ENCODE measurements at regions not wholly inside any gene's neighbourhood (a gene's known extent, or its start where the extent isn't known, plus 50 kb on each side); places are given as distances from the start of the nearest gene placed in this dataset.

- no peaks in the 10 kb centered on the region for H3K4me1 Mint-ChIP-seq (ENCODE audit: low read depth in 2 of 2)
- ATAC-seq (no peak), DNase-seq (ENCODE audit: low spot score) (no peak)
- no peaks in the 10 kb centered on the region for H3K36me3 Mint-ChIP-seq
- no peak overlapping the region for H3K4me3 Mint-ChIP-seq
- H3K27ac Mint-ChIP-seq, result no peak overlapping the region
- H3K9me3 Mint-ChIP-seq, result no peaks in the 10 kb centered on the region
- peaks cover 14 to 46% of the 10 kb centered on the region in 2 donors for H3K27me3 Mint-ChIP-seq
Observed at GRCh38 chr16:79510879-79511278, 89.7 kb downstream of the MAF start.

GRCh38 chr16:79509906-79510305 lies 90.6 kb downstream of the MAF start:
- no peak for DNase-seq (ENCODE audit: low spot score)
- ATAC-seq, result no peak
- no peaks in the 10 kb centered on the region for H3K9me3 Mint-ChIP-seq
- no peaks in the 10 kb centered on the region for H3K36me3 Mint-ChIP-seq
- peaks cover 19 to 52% of the 10 kb centered on the region in 2 donors for H3K27me3 Mint-ChIP-seq
- no peaks in the 10 kb centered on the region for H3K4me1 Mint-ChIP-seq (ENCODE audit: low read depth in 2 of 2)
- no peak overlapping the region for H3K4me3 Mint-ChIP-seq
- H3K27ac Mint-ChIP-seq, result no peak overlapping the region

- no peak for ATAC-seq
Observed at GRCh38 chr16:79509211-79509631, 91.3 kb downstream of the MAF start.

GRCh38 chr16:79508294-79508693 lies 92.2 kb downstream of the MAF start:
- H3K27ac Mint-ChIP-seq, result no peak overlapping the region
- H3K27me3 Mint-ChIP-seq, result peaks cover 22 to 49% of the 10 kb centered on the region in 2 donors
- DNase-seq (ENCODE audit: low spot score) (no peak), ATAC-seq (no peak)
- H3K4me1 Mint-ChIP-seq (ENCODE audit: low read depth in 2 of 2), result no peaks in the 10 kb centered on the region
- no peaks in the 10 kb centered on the region for H3K9me3 Mint-ChIP-seq
- H3K36me3 Mint-ChIP-seq, result no peaks in the 10 kb centered on the region
- no peak overlapping the region for H3K4me3 Mint-ChIP-seq

More at GRCh38 chr16:79509211-79509631, 91.3 kb downstream of the MAF start:
- Mint-ChIP-seq H3K36me3 (no peaks in the 10 kb centered on the region), H3K9me3 (no peaks in the 10 kb centered on the region), H3K27me3 (peaks cover 22 to 52% of the 10 kb centered on the region in 2 donors), H3K4me3 (no peak overlapping the region), H3K4me1 (ENCODE audit: low read depth in 2 of 2) (no peaks in the 10 kb centered on the region), H3K27ac (no peak overlapping the region)
- DNase-seq (ENCODE audit: low spot score), result no peak

- ATAC-seq (no peak), DNase-seq (ENCODE audit: low spot score) (no peak)
- H3K27me3 Mint-ChIP-seq, result peaks cover 14 to 34% of the 10 kb centered on the region in 2 donors
- H3K4me1 Mint-ChIP-seq (ENCODE audit: low read depth in 2 of 2), result no peaks in the 10 kb centered on the region
- no peak overlapping the region for H3K4me3 Mint-ChIP-seq
- no peak overlapping the region for H3K27ac Mint-ChIP-seq
- no peaks in the 10 kb centered on the region for H3K9me3 Mint-ChIP-seq
- no peaks in the 10 kb centered on the region for H3K36me3 Mint-ChIP-seq
Observed at GRCh38 chr16:79505344-79505743, 95.2 kb downstream of the MAF start.

- Mint-ChIP-seq H3K9me3 (no peaks in the 10 kb centered on the region), H3K4me3 (no peak overlapping the region), H3K36me3 (no peaks in the 10 kb centered on the region), H3K27me3 (peaks cover 14 to 30% of the 10 kb centered on the region in 2 donors), H3K27ac (no peak overlapping the region), H3K4me1 (ENCODE audit: low read depth in 2 of 2) (peaks cover under 1% of the 10 kb centered on the region in 2 donors)
- DNase-seq (ENCODE audit: low spot score), result no peak
- no peak for ATAC-seq
Observed at GRCh38 chr16:79503511-79503910, 97.0 kb downstream of the MAF start.

GRCh38 chr16:79501446-79501845 lies 99.1 kb downstream of the MAF start:
- H3K4me3 Mint-ChIP-seq, result no peak overlapping the region
- no peaks in the 10 kb centered on the region for H3K9me3 Mint-ChIP-seq
- H3K27me3 Mint-ChIP-seq, result peaks cover 14 to 23% of the 10 kb centered on the region in 2 donors
- H3K36me3 Mint-ChIP-seq, result no peaks in the 10 kb centered on the region
- ATAC-seq (no peak), DNase-seq (ENCODE audit: low spot score) (no peak)
- no peak overlapping the region for H3K27ac Mint-ChIP-seq
- H3K4me1 Mint-ChIP-seq (ENCODE audit: low read depth in 2 of 2), result peaks cover 13 to 17% of the 10 kb centered on the region in 2 donors

- no peak for ATAC-seq
- no peak overlapping the region for H3K27ac Mint-ChIP-seq
- H3K36me3 Mint-ChIP-seq, result no peaks in the 10 kb centered on the region
- DNase-seq (ENCODE audit: low spot score), result no peak
- peaks cover 14 to 17% of the 10 kb centered on the region in 2 donors for H3K27me3 Mint-ChIP-seq
- H3K9me3 Mint-ChIP-seq, result no peaks in the 10 kb centered on the region
- peaks cover 13 to 17% of the 10 kb centered on the region in 2 donors for H3K4me1 Mint-ChIP-seq (ENCODE audit: low read depth in 2 of 2)
- no peak overlapping the region for H3K4me3 Mint-ChIP-seq
Observed at GRCh38 chr16:79500866-79501265, 99.7 kb downstream of the MAF start.

- Mint-ChIP-seq H3K27me3 (peaks cover 11% of the 10 kb centered on the region in 2 donors), H3K4me3 (no peak overlapping the region), H3K4me1 (ENCODE audit: low read depth in 2 of 2) (peaks cover 13 to 17% of the 10 kb centered on the region in 2 donors), H3K27ac (no peak overlapping the region), H3K9me3 (no peaks in the 10 kb centered on the region), H3K36me3 (no peaks in the 10 kb centered on the region)
- ATAC-seq, result no peak
- no peak for DNase-seq (ENCODE audit: low spot score)
Observed at GRCh38 chr16:79500286-79500685, 100.3 kb downstream of the MAF start.

- Mint-ChIP-seq H3K27me3 (peaks cover 0 to 3% of the 10 kb centered on the region in 2 donors), H3K36me3 (no peaks in the 10 kb centered on the region), H3K4me3 (no peak overlapping the region), H3K4me1 (ENCODE audit: low read depth in 2 of 2) (peaks cover 13 to 17% of the 10 kb centered on the region in 2 donors), H3K9me3 (no peaks in the 10 kb centered on the region), H3K27ac (no peak overlapping the region)
- no peak for ATAC-seq
- DNase-seq (ENCODE audit: low spot score), result no peak
Observed at GRCh38 chr16:79498928-79499327, 101.6 kb downstream of the MAF start.

GRCh38 chr16:79497606-79498350 lies 102.8 kb downstream of the MAF start:
- Mint-ChIP-seq H3K27me3 (no peaks in the 10 kb centered on the region), H3K27ac (no peak overlapping the region), H3K4me1 (ENCODE audit: low read depth in 2 of 2) (peaks cover 13 to 17% of the 10 kb centered on the region in 2 donors), H3K4me3 (no peak overlapping the region), H3K36me3 (no peaks in the 10 kb centered on the region), H3K9me3 (no peaks in the 10 kb centered on the region)
- DNase-seq (ENCODE audit: low spot score), result no peak
- peak in 1 of 2 donors; percentile 48 for ATAC-seq

GRCh38 chr16:79493911-79494310 lies 106.6 kb downstream of the MAF start:
- no peak overlapping the region for H3K27ac Mint-ChIP-seq
- peaks cover 26 to 31% of the 10 kb centered on the region in 2 donors for H3K4me1 Mint-ChIP-seq (ENCODE audit: low read depth in 2 of 2)
- no peaks in the 10 kb centered on the region for H3K36me3 Mint-ChIP-seq
- peaks cover 14 to 17% of the 10 kb centered on the region in 2 donors for H3K27me3 Mint-ChIP-seq
- no peak for ATAC-seq
- H3K9me3 Mint-ChIP-seq, result no peaks in the 10 kb centered on the region
- no peak overlapping the region for H3K4me3 Mint-ChIP-seq
- DNase-seq (ENCODE audit: low spot score), result no peak

GRCh38 chr16:79492036-79492435 lies 108.5 kb downstream of the MAF start:
- no peak for DNase-seq (ENCODE audit: low spot score)
- Mint-ChIP-seq H3K27ac (no peak overlapping the region), H3K9me3 (no peaks in the 10 kb centered on the region), H3K4me3 (no peak overlapping the region), H3K4me1 (ENCODE audit: low read depth in 2 of 2) (peaks cover 13 to 16% of the 10 kb centered on the region in 2 donors), H3K36me3 (no peaks in the 10 kb centered on the region), H3K27me3 (peaks cover 15 to 21% of the 10 kb centered on the region in 2 donors)
- ATAC-seq, result no peak

GRCh38 chr16:79485020-79485419 lies 115.5 kb downstream of the MAF start:
- Mint-ChIP-seq H3K27ac (no peak overlapping the region), H3K9me3 (no peaks in the 10 kb centered on the region), H3K4me1 (ENCODE audit: low read depth in 2 of 2) (peaks cover 13 to 16% of the 10 kb centered on the region in 2 donors), H3K27me3 (peaks cover 20 to 41% of the 10 kb centered on the region in 2 donors), H3K4me3 (no peak overlapping the region), H3K36me3 (no peaks in the 10 kb centered on the region)
- DNase-seq (ENCODE audit: low spot score) (no peak), ATAC-seq (no peak)

Data from natural killer cell treated with Interleukin-12 subunit alpha and Interleukin-12 subunit beta and Interleukin-15 and Interleukin-18, amount 100 ng/mL, for 72 hours (primary cell).